ENCODE measurements at regions not wholly inside any gene's neighbourhood (a gene's known extent, or its start where the extent isn't known, plus 50 kb on each side); places are given as distances from the start of the nearest gene placed in this dataset.
"Not testable (repeated sequence)": the region's sequence is repeated elsewhere in the genome, so short reads cannot be mapped to it uniquely, and the experiment has no call there.

DNA sequence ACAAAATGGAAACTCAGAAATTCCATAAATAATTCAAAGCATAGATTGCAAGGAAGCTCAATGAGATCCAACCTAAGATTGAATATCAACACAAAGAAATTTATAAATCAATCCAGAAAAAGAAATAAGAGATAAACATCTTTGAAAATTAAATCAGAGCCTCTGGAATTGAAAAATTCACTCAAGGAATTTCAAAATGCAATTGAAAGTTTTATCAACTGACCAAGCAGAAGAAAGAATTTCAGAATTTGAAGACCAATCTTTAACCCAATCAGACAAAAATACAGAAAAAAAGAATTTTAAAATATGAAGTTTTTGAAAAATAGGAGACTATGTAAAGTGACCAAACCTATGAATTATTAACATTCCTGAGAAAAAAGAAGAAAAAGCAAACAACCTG is 134.1 kb downstream of the GASK1B start:
- H3K27me3 Mint-ChIP-seq: no peaks in the 10 kb centered on the region
- H3K36me3 Mint-ChIP-seq: no peaks in the 10 kb centered on the region
- H3K27ac Mint-ChIP-seq: no peak overlapping the region
- H3K4me1 Mint-ChIP-seq (ENCODE audit: unreplicated experiment): peaks cover 4% of the 10 kb centered on the region
- no peak for DNase-seq (ENCODE audit: extremely low spot score, unreplicated experiment)
- TF ChIP-seq, protein P1, sequence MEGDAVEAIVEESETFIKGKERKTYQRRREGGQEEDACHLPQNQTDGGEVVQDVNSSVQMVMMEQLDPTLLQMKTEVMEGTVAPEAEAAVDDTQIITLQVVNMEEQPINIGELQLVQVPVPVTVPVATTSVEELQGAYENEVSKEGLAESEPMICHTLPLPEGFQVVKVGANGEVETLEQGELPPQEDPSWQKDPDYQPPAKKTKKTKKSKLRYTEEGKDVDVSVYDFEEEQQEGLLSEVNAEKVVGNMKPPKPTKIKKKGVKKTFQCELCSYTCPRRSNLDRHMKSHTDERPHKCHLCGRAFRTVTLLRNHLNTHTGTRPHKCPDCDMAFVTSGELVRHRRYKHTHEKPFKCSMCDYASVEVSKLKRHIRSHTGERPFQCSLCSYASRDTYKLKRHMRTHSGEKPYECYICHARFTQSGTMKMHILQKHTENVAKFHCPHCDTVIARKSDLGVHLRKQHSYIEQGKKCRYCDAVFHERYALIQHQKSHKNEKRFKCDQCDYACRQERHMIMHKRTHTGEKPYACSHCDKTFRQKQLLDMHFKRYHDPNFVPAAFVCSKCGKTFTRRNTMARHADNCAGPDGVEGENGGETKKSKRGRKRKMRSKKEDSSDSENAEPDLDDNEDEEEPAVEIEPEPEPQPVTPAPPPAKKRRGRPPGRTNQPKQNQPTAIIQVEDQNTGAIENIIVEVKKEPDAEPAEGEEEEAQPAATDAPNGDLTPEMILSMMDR (conservative IDR thresholded peaks at IDR 0.05): no peak
- peaks cover 15% of the 10 kb centered on the region for H3K9me3 Mint-ChIP-seq
- H3K4me3 Mint-ChIP-seq: no peak overlapping the region

DNA sequence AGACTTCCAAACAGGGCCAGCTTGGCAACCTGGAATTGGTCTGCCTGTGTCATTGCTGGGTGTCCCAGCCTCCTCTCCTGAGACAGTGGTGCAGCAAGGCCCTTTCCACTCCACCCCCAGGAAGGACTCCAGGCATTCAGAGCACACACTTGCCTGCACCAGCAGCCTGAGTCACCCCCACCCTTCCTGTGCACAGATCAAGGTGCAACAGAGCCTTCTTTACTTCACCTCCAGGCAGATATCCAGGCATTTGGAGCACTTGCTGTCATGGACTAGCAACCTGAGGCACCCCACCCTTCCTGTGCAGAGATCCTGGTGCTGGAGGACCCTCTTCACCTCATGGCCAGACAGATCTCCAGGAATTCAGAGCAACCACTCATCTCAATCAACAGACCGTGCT is 135.8 kb downstream of the GASK1B start:
- TF ChIP-seq, protein P1 (conservative IDR thresholded peaks at IDR 0.05): no peak
- H3K4me1 Mint-ChIP-seq (ENCODE audit: unreplicated experiment): peaks cover 10% of the 10 kb centered on the region
- H3K9me3 Mint-ChIP-seq: peaks cover 15% of the 10 kb centered on the region
- no peak for DNase-seq (ENCODE audit: extremely low spot score, unreplicated experiment)
- no peaks in the 10 kb centered on the region for H3K27me3 Mint-ChIP-seq
- H3K4me3 Mint-ChIP-seq: no peak overlapping the region
- no peak overlapping the region for H3K27ac Mint-ChIP-seq
- no peaks in the 10 kb centered on the region for H3K36me3 Mint-ChIP-seq

DNA sequence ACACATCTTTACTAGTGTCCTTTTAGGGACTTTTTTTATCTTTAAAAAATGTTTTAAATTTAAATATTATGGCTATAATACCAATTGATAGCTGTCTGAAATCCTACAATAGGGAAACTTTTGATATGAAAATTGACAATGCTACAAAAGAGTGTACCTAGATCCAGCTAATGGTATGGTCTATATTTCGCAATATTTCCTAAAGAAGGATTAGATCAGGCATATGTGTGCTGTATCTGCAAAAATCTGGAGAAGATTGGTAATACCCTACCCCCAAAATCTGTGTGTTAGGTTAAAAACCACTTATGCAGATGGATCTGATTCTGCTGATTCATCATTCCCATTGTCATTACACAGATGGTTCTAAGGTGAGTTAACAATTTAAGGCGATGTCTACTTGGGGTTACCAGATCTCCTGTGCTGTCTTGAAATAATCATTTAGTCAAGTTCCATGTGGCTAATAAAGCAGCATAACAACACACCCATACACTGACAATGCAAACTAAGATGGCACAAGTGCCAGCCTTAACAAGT is 137.1 kb downstream of the GASK1B start:
- H3K27ac Mint-ChIP-seq: no peak overlapping the region
- no peak for DNase-seq (ENCODE audit: extremely low spot score, unreplicated experiment)
- TF ChIP-seq, protein P1 (conservative IDR thresholded peaks at IDR 0.05): no peak

DNA sequence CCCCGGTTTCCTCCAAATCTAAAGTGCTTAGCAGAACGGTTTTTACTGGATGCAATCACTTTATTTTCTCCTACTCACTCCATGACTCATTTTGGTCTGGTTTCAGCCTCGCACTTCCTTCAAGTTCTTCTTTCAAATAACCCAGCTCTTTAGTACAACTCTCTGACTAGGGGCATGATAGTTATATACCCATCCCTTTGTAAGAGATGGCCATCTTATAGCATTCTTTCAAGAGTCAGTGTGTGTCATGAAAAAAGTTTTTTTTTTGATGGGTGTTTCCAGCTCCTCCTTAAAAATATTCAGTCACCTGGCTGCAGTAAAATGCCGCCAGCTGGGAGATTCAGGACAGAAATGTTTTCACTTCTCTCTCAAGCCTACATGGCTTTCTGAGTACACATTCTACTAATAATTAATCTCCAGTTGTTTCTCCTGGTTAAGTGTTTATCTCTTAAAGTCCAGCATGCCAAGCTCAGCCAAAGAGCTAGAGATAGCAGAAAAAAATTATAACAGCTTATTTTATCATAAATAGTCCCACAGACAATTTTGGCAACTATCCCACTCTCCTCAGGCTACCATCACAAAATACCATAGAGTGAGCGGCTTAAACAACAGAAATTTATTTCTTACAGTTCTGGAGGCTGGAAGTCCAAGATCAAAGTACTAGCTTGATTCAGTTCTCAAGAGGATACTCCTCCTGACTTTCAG is 139.3 kb downstream of the GASK1B start:
- no peak for DNase-seq (ENCODE audit: extremely low spot score, unreplicated experiment)
- TF ChIP-seq, protein P1 (conservative IDR thresholded peaks at IDR 0.05): no peak
- Mint-ChIP-seq H3K9me3 (peaks cover 6% of the 10 kb centered on the region), H3K27me3 (no peaks in the 10 kb centered on the region), H3K27ac (peak overlapping the region; percentile 4), H3K36me3 (peaks cover 2% of the 10 kb centered on the region), H3K4me3 (peak overlapping the region; percentile 23), H3K4me1 (ENCODE audit: unreplicated experiment) (peaks cover 10% of the 10 kb centered on the region)

More for the DNA sequence above, 137.1 kb downstream of the GASK1B start:
- no peaks in the 10 kb centered on the region for H3K27me3 Mint-ChIP-seq
- peaks cover 10% of the 10 kb centered on the region for H3K4me1 Mint-ChIP-seq (ENCODE audit: unreplicated experiment)
- H3K36me3 Mint-ChIP-seq: no peaks in the 10 kb centered on the region
- no peak overlapping the region for H3K4me3 Mint-ChIP-seq
- peaks cover 14% of the 10 kb centered on the region for H3K9me3 Mint-ChIP-seq

DNA sequence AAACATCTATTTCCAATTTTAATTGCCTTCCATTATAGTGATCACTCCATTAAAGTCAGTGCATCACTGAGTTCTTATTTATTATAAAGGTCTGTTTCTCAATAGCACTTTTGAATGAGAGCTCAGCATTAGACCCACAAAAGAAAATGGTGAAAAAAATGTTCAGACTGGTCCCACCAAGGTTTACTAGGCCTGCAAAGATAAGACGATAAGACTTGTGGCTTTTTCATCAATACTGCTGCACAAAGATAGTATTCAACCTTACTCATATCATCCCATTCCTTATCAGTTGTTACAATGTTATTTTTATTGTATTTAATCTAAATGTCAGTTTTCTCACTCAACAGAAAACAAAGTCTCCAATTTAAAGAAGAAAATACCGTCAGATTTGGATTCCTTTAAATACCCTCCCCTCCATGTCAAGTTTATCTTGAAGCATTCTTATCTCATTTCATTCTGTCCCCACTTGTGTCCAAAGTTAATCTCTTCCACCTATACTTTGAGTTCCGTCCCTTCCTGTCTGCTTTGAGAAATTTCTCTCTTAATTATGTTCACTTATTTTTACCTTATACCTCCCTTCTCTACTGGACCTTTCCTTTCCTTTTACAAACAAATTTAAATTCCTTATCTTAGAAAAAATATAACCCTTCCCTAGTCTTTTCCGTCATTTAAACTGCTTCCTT is 140.0 kb downstream of the GASK1B start:
- Mint-ChIP-seq H3K4me1 (ENCODE audit: unreplicated experiment) (peaks cover 10% of the 10 kb centered on the region), H3K36me3 (peaks cover 6% of the 10 kb centered on the region), H3K4me3 (peak overlapping the region; percentile 23), H3K27ac (peak overlapping the region; percentile 4), H3K27me3 (no peaks in the 10 kb centered on the region), H3K9me3 (peaks cover 12% of the 10 kb centered on the region)
- DNase-seq (ENCODE audit: extremely low spot score, unreplicated experiment): no peak
- TF ChIP-seq, protein P1 (conservative IDR thresholded peaks at IDR 0.05): no peak

DNA sequence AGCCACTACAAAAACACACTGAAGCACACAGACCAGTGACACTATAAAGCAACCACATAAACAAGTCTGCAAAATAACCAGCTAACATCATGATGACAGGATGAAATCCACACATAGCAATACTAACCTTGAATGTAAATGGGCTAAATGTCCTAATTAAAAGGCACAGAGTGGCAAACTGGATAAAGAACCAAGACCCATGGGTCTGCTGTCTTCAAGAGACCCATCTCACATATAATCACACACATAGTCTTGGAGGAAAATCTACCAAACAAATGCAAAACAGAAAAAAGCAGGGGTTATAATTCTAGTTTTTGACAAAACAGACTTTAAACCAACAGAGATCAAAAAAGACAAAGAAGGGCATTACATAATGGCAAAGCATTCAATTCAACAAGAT is 144.4 kb downstream of the GASK1B start:
- not testable (repeated sequence) for H3K36me3 Mint-ChIP-seq, H3K27ac Mint-ChIP-seq
- peaks cover 12% of the 10 kb centered on the region for H3K9me3 Mint-ChIP-seq

More for the DNA sequence above, 144.4 kb downstream of the GASK1B start:
- H3K27me3 Mint-ChIP-seq: peaks cover 10% of the 10 kb centered on the region
- not testable (repeated sequence) for H3K4me3 Mint-ChIP-seq; DNase-seq (ENCODE audit: extremely low spot score, unreplicated experiment); H3K4me1 Mint-ChIP-seq (ENCODE audit: unreplicated experiment)
